Peyer's patch (tissue), 4 donors: ENCODE measurements at regions not wholly inside any gene's neighbourhood (a gene's known extent, or its start where the extent isn't known, plus 50 kb on each side); places are given as distances from the start of the nearest gene placed in this dataset.

Experiments used
- DNase-seq, 3 donors: peaks; one replicate each; pipeline ENCODE4 v3.0.0-alpha.2; 2017 to 2019
- H3K27ac ChIP-seq, 4 donors: fragments of 200-600 bp; sonication (generic); one replicate each; pipeline ENCODE4 v1.5.1; 2016 to 2019
- H3K27me3 ChIP-seq, 2 donors: fragments of 200-600 bp; sonication (generic); one replicate each; pipeline ENCODE4 v1.5.1; 2019
- H3K36me3 ChIP-seq, 3 donors: fragments of 200-600 bp; sonication (generic); one replicate each; pipeline ENCODE4 v1.5.1; 2016 to 2019
- H3K4me1 ChIP-seq, 4 donors: fragments of 200-600 bp; sonication (generic); one replicate each; pipeline ENCODE4 v1.5.1; 2016 to 2019
- H3K4me3 ChIP-seq, 4 donors: fragments of 200-600 bp; sonication (generic); 1 replicate in 3 of 4; 2 replicates in 1 of 4; pipeline ENCODE4 v1.5.1; 2016 to 2019; ENCODE audit warnings: mild to moderate bottlenecking in 1 of 4
- H3K9me3 ChIP-seq, 4 donors: fragments of 200-600 bp; sonication (generic); one replicate each; pipeline ENCODE4 v1.5.1; 2016 to 2019; ENCODE audit warnings: mild to moderate bottlenecking in 1 of 4
- CTCF ChIP-seq, 6 experiments: fragments of 450-650 bp in 4 of 6; fragments of 200-600 bp in 2 of 6; sonication (generic) in 1 of 6; IDR thresholded peaks; one replicate each; pipeline ENCODE4 v1.5.1; 2017 to 2019; ENCODE audit warnings: antibody characterized with exemption in 6 of 6, mild to moderate bottlenecking in 3 of 6, moderate library complexity in 1 of 6
- POLR2A ChIP-seq, 2 donors: fragments of 450-650 bp; IDR thresholded peaks; one replicate each; pipeline ENCODE4 v1.5.1; 2017; ENCODE audit warnings: antibody characterized with exemption in 2 of 2, mild to moderate bottlenecking in 2 of 2, moderate library complexity in 2 of 2

- Histone ChIP-seq H3K4me3 (no peak overlapping the region), H3K4me1 (no peaks in the 10 kb centered on the region), H3K36me3 (no peaks in the 10 kb centered on the region), H3K27ac (no peak overlapping the region), H3K27me3 (no peaks in the 10 kb centered on the region), H3K9me3 (no peaks in the 10 kb centered on the region)
- DNase-seq, result no peak
- TF ChIP-seq CTCF (IDR thresholded peaks at IDR 0.05) (no peak), POLR2A (IDR thresholded peaks at IDR 0.05) (no peak)
Observed at GRCh38 chr4:138857416-138857815, 158.2 kb upstream of the NOCT start.

GRCh38 chr4:138852681-138853080, 162.9 kb upstream of the NOCT start:
- no peak overlapping the region for H3K4me3 ChIP-seq
- H3K27ac ChIP-seq, result no peak overlapping the region
- no peaks in the 10 kb centered on the region for H3K4me1 ChIP-seq
- no peak for TF ChIP-seq CTCF (IDR thresholded peaks at IDR 0.05)
- TF ChIP-seq POLR2A (IDR thresholded peaks at IDR 0.05), result no peak
- no peaks in the 10 kb centered on the region for H3K9me3 ChIP-seq
- no peaks in the 10 kb centered on the region for H3K36me3 ChIP-seq
- no peaks in the 10 kb centered on the region for H3K27me3 ChIP-seq
- DNase-seq, result no peak

- Histone ChIP-seq H3K27ac (no peak overlapping the region), H3K4me3 (no peak overlapping the region)
Observed at GRCh38 chr4:138851391-138852335, 163.9 kb upstream of the NOCT start.

GRCh38 chr4:138845664-138846063, 169.9 kb upstream of the NOCT start:
- Histone ChIP-seq H3K36me3 (no peaks in the 10 kb centered on the region), H3K9me3 (no peaks in the 10 kb centered on the region), H3K4me1 (no peaks in the 10 kb centered on the region), H3K4me3 (no peak overlapping the region), H3K27me3 (no peaks in the 10 kb centered on the region), H3K27ac (no peak overlapping the region)
- TF ChIP-seq POLR2A (IDR thresholded peaks at IDR 0.05) (no peak), CTCF (IDR thresholded peaks at IDR 0.05) (no peak)
- no peak for DNase-seq

More at GRCh38 chr4:138851391-138852335, 163.9 kb upstream of the NOCT start:
- Histone ChIP-seq H3K27me3 (no peaks in the 10 kb centered on the region), H3K36me3 (no peaks in the 10 kb centered on the region), H3K9me3 (no peaks in the 10 kb centered on the region), H3K4me1 (no peaks in the 10 kb centered on the region)
- TF ChIP-seq CTCF (IDR thresholded peaks at IDR 0.05), result no peak
- no peak for TF ChIP-seq POLR2A (IDR thresholded peaks at IDR 0.05)
- no peak for DNase-seq

GRCh38 chr4:138845054-138845453, 170.5 kb upstream of the NOCT start:
- no peaks in the 10 kb centered on the region for H3K36me3 ChIP-seq
- H3K4me1 ChIP-seq, result no peaks in the 10 kb centered on the region
- no peak overlapping the region for H3K27ac ChIP-seq
- no peaks in the 10 kb centered on the region for H3K9me3 ChIP-seq
- no peak overlapping the region for H3K4me3 ChIP-seq
- TF ChIP-seq POLR2A (IDR thresholded peaks at IDR 0.05), result no peak
- TF ChIP-seq CTCF (IDR thresholded peaks at IDR 0.05), result no peak
- no peak for DNase-seq
- H3K27me3 ChIP-seq, result no peaks in the 10 kb centered on the region
